GM19397 (cell line): ENCODE measurements at regions not wholly inside any gene's neighbourhood (a gene's known extent, or its start where the extent isn't known, plus 50 kb on each side); places are given as distances from the start of the nearest gene placed in this dataset.

Source experiments
- ATAC-seq: cut with Tn5 transposase; IDR thresholded peaks from one replicate; pipeline ENCODE4 v1.9.1; 2021; ENCODE audit warnings: mild to moderate bottlenecking, moderate library complexity; ENCODE audit not compliant: unreplicated experiment

DNA sequence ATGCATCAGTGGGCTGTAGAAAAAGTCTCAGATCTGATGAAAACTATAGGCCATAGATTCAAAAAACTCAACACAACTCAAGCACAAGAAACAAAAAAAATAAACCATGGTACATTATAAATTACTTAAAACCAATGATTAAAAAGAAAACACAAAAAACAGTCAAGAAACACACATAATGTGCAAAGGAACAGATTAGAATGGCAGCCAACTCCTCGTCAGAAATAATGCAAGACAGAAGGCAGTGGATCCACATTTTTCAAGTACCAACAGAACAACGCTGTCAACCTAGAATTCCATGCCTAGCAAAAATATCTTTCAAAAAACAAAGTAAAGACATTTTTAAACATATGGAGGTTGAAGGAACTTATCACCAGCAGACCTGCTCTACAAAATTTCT, 69.7 kb downstream of the PSMB1 start:
- ATAC-seq, result no peak

DNA sequence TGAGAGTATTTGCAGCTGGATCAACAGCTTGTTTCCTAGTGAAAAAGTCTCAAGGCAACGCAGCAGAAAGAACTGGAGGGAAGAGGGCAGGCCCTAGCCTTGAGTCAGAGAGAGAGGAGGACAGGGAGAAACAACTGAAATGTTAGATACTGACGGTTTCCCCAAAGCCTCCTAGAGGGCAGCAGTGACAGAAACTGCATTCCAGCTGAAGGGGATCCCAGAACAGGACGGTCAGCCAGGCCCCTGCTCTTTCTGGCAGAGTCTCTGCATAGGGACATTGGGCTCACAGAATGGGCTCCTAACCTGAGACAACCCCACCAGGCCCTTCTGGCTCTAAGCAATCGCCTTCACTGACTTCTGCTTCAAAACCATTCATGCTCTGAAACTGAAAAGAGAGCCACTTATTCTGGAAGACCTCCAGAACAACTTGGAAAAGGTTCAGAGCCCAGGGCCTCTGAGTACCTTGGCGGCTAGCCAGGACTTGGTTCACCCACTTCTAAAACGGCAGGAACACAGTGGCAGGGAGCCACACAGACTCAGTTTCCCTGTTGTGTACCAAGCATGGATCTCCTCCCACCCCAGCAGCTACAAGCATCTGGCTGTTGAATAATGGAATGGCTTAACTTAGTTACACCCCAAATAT, 72.9 kb downstream of the PSMB1 start:
- ATAC-seq, result no peak

- ATAC-seq, result no peak
Measured at GRCh38 chr6:170476360-170476759, 76.7 kb downstream of the PSMB1 start.

DNA sequence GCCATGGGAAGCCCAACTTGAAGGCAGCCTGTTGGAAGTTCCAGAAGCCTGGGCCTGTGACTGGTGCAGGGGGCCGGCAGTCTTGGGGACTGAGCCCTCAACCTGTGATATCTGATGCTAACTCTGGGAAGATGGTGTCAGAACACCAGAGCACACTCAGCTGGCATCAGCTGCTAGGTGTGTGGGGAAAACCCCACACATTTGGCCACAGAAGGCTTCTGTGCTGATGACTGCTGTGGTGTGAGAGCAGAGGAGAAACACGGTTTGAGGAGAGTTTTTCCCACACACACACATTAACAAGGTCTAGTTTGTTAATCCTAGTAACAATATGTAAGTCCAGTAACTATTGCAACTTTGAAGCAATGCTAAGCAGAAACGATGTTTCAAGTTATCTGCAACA, 78.0 kb downstream of the PSMB1 start:
- ATAC-seq, result no peak

- ATAC-seq, result no peak
Measured at GRCh38 chr6:170473801-170474200, 79.3 kb downstream of the PSMB1 start.

DNA sequence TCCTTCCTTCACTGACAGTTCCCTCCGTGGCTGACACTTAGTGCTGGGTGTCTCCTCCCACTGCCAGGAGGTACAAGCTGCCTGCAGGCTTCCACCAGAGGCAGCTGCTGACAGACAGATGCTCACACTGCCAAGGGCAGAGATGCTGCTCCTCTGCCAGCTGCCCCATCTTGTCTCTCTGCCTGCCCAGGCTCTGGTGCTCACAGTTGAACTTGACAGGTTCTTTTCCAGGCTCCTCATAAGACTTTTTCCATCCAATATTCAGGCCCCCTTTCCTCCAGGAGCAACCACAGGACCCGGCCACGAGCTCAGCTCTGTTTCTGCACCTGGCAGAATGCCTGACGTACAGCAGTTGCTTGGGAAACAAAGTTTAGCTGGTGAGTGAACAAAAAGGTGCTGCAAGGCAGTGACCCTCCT, 79.8 kb downstream of the PSMB1 start:
- ATAC-seq, result no peak

DNA sequence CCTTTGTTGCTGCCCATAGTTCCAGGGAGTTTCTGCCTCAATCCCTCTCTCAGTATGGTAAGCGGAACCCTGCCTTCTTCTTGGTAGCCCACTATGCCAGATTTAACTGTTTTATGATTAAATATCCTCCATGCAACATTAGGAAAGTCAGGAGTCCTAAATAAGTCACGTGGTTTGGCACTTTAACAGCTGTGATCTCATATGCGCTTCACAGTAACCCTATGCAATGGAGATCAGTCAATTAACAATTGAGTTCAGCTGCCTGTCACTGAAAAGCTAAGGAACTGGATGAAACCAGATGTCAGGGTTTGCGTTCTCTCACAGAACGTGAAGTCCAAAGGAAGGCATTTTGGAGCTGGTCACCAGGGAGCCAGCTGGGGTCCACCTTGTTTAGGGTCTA, 81.6 kb downstream of the PSMB1 start:
- ATAC-seq, result no peak

DNA sequence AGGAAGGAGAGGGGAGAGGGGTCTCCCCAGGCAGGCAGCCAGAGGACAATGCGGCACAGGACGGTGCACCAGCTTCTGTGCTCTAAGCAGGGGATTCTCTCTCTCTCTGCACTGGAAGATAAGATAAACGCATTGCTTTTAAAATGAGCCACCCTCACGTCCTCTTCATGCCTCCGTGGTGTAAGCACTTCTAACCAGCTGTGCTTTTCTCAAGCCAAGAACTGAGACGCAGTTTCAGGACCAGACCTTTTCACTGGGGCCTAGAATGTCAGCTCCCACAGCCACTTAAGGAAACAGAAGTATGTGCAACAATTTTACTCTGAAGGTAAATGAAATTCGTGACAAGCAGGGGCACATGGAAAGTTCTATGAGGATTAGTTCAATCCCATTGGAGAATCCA, 82.4 kb downstream of the PSMB1 start:
- no peak for ATAC-seq

GRCh38 chr6:170464524-170464979, 88.6 kb downstream of the PSMB1 start:
- ATAC-seq, result no peak

DNA sequence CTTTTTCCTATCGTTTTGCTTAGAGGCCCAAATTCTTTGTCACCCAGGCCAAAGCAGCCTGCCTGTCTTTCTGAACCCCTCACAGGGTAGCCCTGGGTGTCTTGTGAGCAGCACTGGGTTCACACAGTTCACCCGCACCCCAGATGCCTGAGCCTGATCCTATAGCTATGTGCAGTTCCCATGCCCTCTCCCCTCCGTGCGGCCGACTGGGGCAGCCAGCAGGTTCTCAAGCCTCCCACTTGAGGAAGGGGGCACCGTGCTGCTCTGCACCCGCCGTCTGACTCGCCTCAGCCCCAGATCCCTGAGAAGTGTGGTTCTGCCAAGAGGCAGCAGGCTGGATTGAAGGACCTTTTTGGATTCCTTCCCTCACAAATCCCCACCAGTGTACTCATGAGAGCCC, 89.0 kb downstream of the PSMB1 start:
- no peak for ATAC-seq

GRCh38 chr6:170463101-170463721, 89.9 kb downstream of the PSMB1 start:
- no peak for ATAC-seq

GRCh38 chr6:170462366-170463020, 90.6 kb downstream of the PSMB1 start:
- ATAC-seq, result no peak

DNA sequence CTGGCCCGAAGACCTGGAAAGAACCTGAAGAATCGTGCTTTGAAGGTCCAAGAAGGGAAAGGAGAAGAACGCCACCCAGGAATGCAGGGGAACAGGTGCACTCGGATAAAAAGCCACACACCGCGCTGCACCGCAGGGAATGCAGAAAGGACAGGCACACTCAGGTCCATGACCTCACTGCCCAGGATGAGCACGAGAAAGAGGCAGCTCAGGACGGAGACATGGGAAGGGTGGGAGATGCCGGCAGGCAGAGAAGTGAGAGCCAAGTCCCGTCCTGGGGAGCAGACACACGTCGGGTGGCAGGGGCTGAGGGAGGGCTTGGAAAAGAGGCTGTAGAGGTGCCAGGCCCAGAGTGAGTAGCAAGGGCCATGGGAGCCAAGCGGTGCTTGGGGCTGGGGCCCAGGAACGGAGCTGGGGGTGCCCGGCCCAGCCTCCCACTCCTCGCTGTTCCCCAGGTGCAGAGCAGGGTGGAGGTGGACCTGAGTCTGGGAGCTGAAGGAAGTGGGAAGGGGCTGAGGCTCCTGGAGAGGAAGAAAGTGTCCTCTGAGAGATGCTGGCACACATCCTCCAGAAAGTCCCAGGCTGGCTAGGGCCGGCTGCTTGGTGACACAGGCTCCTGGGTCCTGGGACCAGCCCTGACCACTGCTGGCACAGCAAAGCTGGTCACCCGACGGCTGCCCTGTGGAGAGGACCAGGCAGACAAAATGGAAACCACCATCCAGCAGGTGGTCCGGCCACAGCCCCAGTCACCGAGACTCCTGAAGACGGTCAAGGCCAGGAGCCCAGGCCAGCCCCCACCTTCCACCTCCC, 91.3 kb downstream of the PSMB1 start:
- ATAC-seq, result no peak

DNA sequence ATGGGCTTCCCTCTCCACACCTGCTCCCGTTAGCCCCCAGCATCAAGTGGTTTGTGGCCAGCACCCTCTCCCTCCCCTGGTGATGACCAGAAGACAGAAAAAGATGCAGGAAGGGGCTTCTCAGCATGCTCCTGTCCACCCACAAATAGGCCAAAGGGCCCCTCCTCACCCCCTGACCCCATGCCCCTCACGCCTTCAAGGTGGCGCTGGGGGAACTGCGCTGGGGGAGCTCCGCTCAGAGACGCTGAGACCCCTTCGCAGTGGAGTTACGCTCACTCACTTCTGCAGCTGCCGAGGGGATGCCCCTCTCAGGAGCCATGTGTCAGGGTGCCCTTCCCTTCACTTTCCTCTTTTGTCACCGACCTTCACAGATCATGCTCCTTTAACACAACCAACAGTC, 92.0 kb downstream of the PSMB1 start:
- ATAC-seq, result no peak

GRCh38 chr6:170460641-170461040, 92.5 kb downstream of the PSMB1 start:
- no peak for ATAC-seq

GRCh38 chr6:170459451-170459850, 93.7 kb downstream of the PSMB1 start:
- ATAC-seq, result peak; percentile 79

- ATAC-seq, result no peak
Measured at GRCh38 chr6:170456886-170457698, 96.0 kb downstream of the PSMB1 start.
